ENCODE measurements at regions not wholly inside any gene's neighbourhood (a gene's known extent, or its start where the extent isn't known, plus 50 kb on each side); places are given as distances from the start of the nearest gene placed in this dataset.

- POLR2A ChIA-PET, result no interaction called here
- in situ Hi-C loops (cut with MboI) (no loop called here), intact Hi-C loops (cut with micrococcal nuclease; ENCODE audit: unreplicated experiment) (no loop called here)
- WGBS (ENCODE audit: insufficient coverage, insufficient replicate concordance, low lambda C conversion rate, missing lambda C conversion rate), result 0% methylated on average over 4 of the region's 4 CpGs
- ATAC-seq, result no peak
- H3K4me2 ChIP-seq (ENCODE audit: control insufficient read depth, insufficient read depth), result no peak overlapping the region
- no peak for FAIRE-seq
- CTCF ChIA-PET, result no interaction called here
- H3K4me3 ChIP-seq, result no peak overlapping the region
- SMC1A ChIA-PET (ENCODE audit: uncharacterized antibody, unreplicated experiment), result no interaction called here
- no peaks in the 10 kb centered on the region for H3K36me3 ChIP-seq (ENCODE audit: control insufficient read depth in 2 of 2, insufficient read depth in 2 of 2, low read length in 1 of 2)
- no peak overlapping the region for H2AFZ ChIP-seq (ENCODE audit: control insufficient read depth, low read depth, low read length)
- H3K79me2 ChIP-seq (ENCODE audit: control insufficient read depth, insufficient read depth, low read length), result no peaks in the 10 kb centered on the region
- no peak for TF ChIP-seq RUNX3 (IDR thresholded peaks at IDR 0.05; ENCODE audit: low read length)
- TF ChIP-seq IRF5 (IDR thresholded peaks at IDR 0.05; ENCODE audit: borderline replicate concordance), result no peak
- TF ChIP-seq RELA (IDR thresholded peaks at IDR 0.05; ENCODE audit: borderline replicate concordance, partially characterized antibody), result no peak
- TF ChIP-seq REST (IDR thresholded peaks at IDR 0.05; ENCODE audit: low read depth, low read length), result no peak
- H3K27ac ChIP-seq (ENCODE audit: control insufficient read depth, insufficient read depth), result no peak overlapping the region
- RAD21 ChIA-PET (ENCODE audit: unreplicated experiment), result no interaction called here
- no peak for DNase-seq (ENCODE audit: low read depth, low spot score)
- no peaks in the 10 kb centered on the region for H3K9me3 ChIP-seq (replicated peaks; ENCODE audit: control insufficient read depth, insufficient read depth, low read length)
- no peak overlapping the region for H3K9ac ChIP-seq (ENCODE audit: control insufficient read depth, insufficient read depth, low read length)
- no peaks in the 10 kb centered on the region for H3K4me1 ChIP-seq (ENCODE audit: control insufficient read depth, insufficient read depth, low read length)
- BruUV-seq (replicated peaks), result no TSS peak
- H4K20me1 ChIP-seq (ENCODE audit: control insufficient read depth, insufficient read depth), result no peaks in the 10 kb centered on the region
- H3K27me3 ChIP-seq (replicated peaks in 1 of 2; ENCODE audit: control insufficient read depth in 2 of 2, insufficient read depth in 2 of 2, low read length in 1 of 2), result no peaks in the 10 kb centered on the region
These were observed 1068.3 kb downstream of the STIM2 start for GRCh38 chr4:27928761-27929540.

Measured in GM12878 (cell line).